Mesothelial cell of epicardium (in vitro differentiated cells): ENCODE measurements at regions not wholly inside any gene's neighbourhood (a gene's known extent, or its start where the extent isn't known, plus 50 kb on each side); places are given as distances from the start of the nearest gene placed in this dataset.
"Not testable (repeated sequence)": the region's sequence is repeated elsewhere in the genome, so short reads cannot be mapped to it uniquely, and the experiment has no call there.

Experiments
- DNase-seq, 2 experiments: peaks; one replicate each; pipeline ENCODE4 v3.0.0; 2021; ENCODE audit warnings: low spot score in 2 of 2; ENCODE audit not compliant: unreplicated experiment in 2 of 2
- H3K27ac Mint-ChIP-seq: 2 replicates; pipeline ENCODE4 v1.8.0; 2021; ENCODE audit warnings: mixed read lengths
- H3K27me3 Mint-ChIP-seq: 2 replicates; pipeline ENCODE4 v1.8.0; 2021; ENCODE audit warnings: low read depth, mixed read lengths
- H3K36me3 Mint-ChIP-seq: 2 replicates; pipeline ENCODE4 v1.8.0; 2021; ENCODE audit warnings: mixed read lengths
- H3K4me1 Mint-ChIP-seq: 2 replicates; pipeline ENCODE4 v1.8.0; 2021; ENCODE audit warnings: mixed read lengths
- H3K4me3 Mint-ChIP-seq: 2 replicates; pipeline ENCODE4 v1.8.0; 2021; ENCODE audit warnings: mild to moderate bottlenecking, moderate library complexity, mixed read lengths
- H3K9me3 Mint-ChIP-seq: 2 replicates; pipeline ENCODE4 v1.8.0; 2021; ENCODE audit warnings: mixed read lengths
- TF ChIP-seq, protein P1 (sequence below): fragments of 200-600 bp; sonication (generic); IDR thresholded peaks from one replicate; pipeline ENCODE4 v1.5.0; 2021; ENCODE audit warnings: antibody characterized with exemption; ENCODE audit not compliant: unreplicated experiment

GRCh38 chr17:27365329-27365945, 71.5 kb downstream of the WSB1 start:
- H3K27ac Mint-ChIP-seq, H3K4me3 Mint-ChIP-seq, DNase-seq, H3K36me3 Mint-ChIP-seq, H3K9me3 Mint-ChIP-seq, H3K27me3 Mint-ChIP-seq: not testable (repeated sequence)
- peaks cover 26% of the 10 kb centered on the region for H3K4me1 Mint-ChIP-seq

DNA sequence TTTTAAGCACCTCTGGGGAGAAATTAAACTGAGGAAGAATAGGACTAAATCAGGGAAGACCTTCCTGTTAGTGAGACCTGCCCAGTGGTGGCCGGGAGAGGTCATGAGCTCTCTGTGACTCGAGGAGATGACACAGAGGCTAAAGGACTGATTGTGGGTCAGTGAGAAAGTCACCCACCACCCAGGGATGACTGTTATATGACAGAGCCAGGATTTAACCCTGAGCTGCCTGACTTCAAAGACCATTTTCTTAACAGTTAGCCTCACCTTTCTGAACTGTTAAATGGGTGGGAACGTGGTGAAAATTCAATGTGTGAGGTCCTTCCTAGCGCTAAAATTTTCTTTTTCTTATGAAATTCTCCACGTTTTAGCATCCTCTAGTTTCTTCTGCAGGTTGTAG, 72.5 kb downstream of the WSB1 start:
- TF ChIP-seq, protein P1, sequence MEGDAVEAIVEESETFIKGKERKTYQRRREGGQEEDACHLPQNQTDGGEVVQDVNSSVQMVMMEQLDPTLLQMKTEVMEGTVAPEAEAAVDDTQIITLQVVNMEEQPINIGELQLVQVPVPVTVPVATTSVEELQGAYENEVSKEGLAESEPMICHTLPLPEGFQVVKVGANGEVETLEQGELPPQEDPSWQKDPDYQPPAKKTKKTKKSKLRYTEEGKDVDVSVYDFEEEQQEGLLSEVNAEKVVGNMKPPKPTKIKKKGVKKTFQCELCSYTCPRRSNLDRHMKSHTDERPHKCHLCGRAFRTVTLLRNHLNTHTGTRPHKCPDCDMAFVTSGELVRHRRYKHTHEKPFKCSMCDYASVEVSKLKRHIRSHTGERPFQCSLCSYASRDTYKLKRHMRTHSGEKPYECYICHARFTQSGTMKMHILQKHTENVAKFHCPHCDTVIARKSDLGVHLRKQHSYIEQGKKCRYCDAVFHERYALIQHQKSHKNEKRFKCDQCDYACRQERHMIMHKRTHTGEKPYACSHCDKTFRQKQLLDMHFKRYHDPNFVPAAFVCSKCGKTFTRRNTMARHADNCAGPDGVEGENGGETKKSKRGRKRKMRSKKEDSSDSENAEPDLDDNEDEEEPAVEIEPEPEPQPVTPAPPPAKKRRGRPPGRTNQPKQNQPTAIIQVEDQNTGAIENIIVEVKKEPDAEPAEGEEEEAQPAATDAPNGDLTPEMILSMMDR, result no peak
- Mint-ChIP-seq H3K4me1 (peaks cover 25% of the 10 kb centered on the region), H3K27ac (no peak overlapping the region), H3K4me3 (no peak overlapping the region), H3K36me3 (peaks cover 3% of the 10 kb centered on the region), H3K9me3 (peaks cover 7% of the 10 kb centered on the region), H3K27me3 (no peaks in the 10 kb centered on the region)
- no peak for DNase-seq

GRCh38 chr17:27367121-27367981, 73.4 kb downstream of the WSB1 start:
- Mint-ChIP-seq H3K27me3 (no peaks in the 10 kb centered on the region), H3K4me1 (peaks cover 25% of the 10 kb centered on the region), H3K36me3 (peaks cover 9% of the 10 kb centered on the region), H3K4me3 (no peak overlapping the region), H3K27ac (peak overlapping the region; percentile 23), H3K9me3 (peaks cover 14% of the 10 kb centered on the region)
- no peak for DNase-seq
- TF ChIP-seq, protein P1, result no peak

- peaks cover 9% of the 10 kb centered on the region for H3K36me3 Mint-ChIP-seq
- H3K27me3 Mint-ChIP-seq, result no peaks in the 10 kb centered on the region
These were observed 74.4 kb downstream of the WSB1 start for GRCh38 chr17:27368151-27368795.

GRCh38 chr17:27368980-27369379, 75.1 kb downstream of the WSB1 start:
- H3K36me3 Mint-ChIP-seq, result peaks cover 12% of the 10 kb centered on the region
- TF ChIP-seq, protein P1, result no peak
- H3K9me3 Mint-ChIP-seq, result peaks cover 26% of the 10 kb centered on the region
- DNase-seq, result no peak
- H3K4me1 Mint-ChIP-seq, result peaks cover 23% of the 10 kb centered on the region
- H3K27ac Mint-ChIP-seq, result no peak overlapping the region
- no peaks in the 10 kb centered on the region for H3K27me3 Mint-ChIP-seq
- H3K4me3 Mint-ChIP-seq, result no peak overlapping the region

More at GRCh38 chr17:27368151-27368795, 74.4 kb downstream of the WSB1 start:
- DNase-seq, result no peak
- H3K4me1 Mint-ChIP-seq, result peaks cover 25% of the 10 kb centered on the region
- H3K27ac Mint-ChIP-seq, result no peak overlapping the region
- no peak overlapping the region for H3K4me3 Mint-ChIP-seq
- TF ChIP-seq, protein P1, result no peak
- H3K9me3 Mint-ChIP-seq, result peaks cover 22% of the 10 kb centered on the region

DNA sequence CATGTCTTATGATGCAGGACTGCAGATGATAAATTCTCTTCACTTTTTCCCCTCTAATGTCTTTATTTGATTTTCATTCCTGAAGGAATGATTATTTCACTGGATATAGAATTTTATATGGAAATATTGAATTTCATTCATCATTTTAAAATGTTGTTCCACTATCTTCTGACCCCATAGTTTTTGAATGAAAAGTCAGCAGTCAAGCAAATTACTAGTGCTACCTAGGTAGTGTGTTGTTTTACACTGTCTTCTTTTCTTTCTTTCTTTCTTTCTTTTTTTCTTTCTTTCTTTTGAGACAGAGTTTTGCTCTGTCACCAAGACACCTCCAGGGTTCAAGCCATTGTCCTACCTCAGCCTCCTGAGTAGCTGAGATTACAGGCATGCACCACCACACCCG, 76.9 kb downstream of the WSB1 start:
- Mint-ChIP-seq H3K9me3 (peaks cover 40% of the 10 kb centered on the region), H3K4me1 (peaks cover 19% of the 10 kb centered on the region), H3K36me3 (peaks cover 12% of the 10 kb centered on the region), H3K27me3 (no peaks in the 10 kb centered on the region), H3K27ac (no peak overlapping the region), H3K4me3 (no peak overlapping the region)
- TF ChIP-seq, protein P1, result no peak
- DNase-seq, result no peak

- not testable (repeated sequence) for H3K27me3 Mint-ChIP-seq, H3K27ac Mint-ChIP-seq, H3K4me3 Mint-ChIP-seq, DNase-seq, H3K4me1 Mint-ChIP-seq
- H3K9me3 Mint-ChIP-seq, result peaks cover 44% of the 10 kb centered on the region
- H3K36me3 Mint-ChIP-seq, result peaks cover 12% of the 10 kb centered on the region
These were observed 79.8 kb downstream of the WSB1 start for GRCh38 chr17:27373695-27374094.
